ENCODE measurements at regions not wholly inside any gene's neighbourhood (a gene's known extent, or its start where the extent isn't known, plus 50 kb on each side); places are given as distances from the start of the nearest gene placed in this dataset.
A peak's percentile ranks its signal among the peaks of the same experiment; 100 is the strongest.

DNA sequence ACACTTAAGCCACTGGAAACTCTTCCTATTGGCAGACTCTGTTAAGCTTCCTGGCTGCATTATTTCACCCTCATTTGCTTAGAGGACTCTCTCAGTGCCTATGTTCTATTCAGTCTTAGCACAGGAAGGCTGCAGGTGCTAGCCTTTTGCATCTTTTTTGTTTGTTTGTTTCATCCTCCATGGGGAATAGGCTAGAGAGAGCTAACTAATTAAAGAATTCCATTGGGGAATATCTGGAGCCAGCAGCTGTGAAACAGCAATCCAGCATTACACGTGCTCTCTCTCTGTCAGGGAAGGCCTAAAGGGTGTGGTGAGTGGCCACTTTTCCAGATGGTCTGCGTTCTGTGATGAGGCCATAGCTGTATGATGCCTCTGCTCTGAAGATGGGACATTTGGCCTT, 633.6 kb downstream of the SPRY1 start:
- intact Hi-C loops (cut with DNase I), result no loop called here
- TF ChIP-seq, protein P1, sequence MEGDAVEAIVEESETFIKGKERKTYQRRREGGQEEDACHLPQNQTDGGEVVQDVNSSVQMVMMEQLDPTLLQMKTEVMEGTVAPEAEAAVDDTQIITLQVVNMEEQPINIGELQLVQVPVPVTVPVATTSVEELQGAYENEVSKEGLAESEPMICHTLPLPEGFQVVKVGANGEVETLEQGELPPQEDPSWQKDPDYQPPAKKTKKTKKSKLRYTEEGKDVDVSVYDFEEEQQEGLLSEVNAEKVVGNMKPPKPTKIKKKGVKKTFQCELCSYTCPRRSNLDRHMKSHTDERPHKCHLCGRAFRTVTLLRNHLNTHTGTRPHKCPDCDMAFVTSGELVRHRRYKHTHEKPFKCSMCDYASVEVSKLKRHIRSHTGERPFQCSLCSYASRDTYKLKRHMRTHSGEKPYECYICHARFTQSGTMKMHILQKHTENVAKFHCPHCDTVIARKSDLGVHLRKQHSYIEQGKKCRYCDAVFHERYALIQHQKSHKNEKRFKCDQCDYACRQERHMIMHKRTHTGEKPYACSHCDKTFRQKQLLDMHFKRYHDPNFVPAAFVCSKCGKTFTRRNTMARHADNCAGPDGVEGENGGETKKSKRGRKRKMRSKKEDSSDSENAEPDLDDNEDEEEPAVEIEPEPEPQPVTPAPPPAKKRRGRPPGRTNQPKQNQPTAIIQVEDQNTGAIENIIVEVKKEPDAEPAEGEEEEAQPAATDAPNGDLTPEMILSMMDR (IDR thresholded peaks at IDR 0.05), result no peak
- H3K36me3 ChIP-seq, result no peaks in the 10 kb centered on the region
- no peak overlapping the region for H3K4me3 ChIP-seq
- no peaks in the 10 kb centered on the region for H3K27me3 ChIP-seq
- H3K9me3 ChIP-seq, result no peaks in the 10 kb centered on the region
- peak overlapping the region; percentile 14 for H3K27ac ChIP-seq
- DNase-seq (no peak), ATAC-seq (peak; percentile 62)
- H3K4me1 ChIP-seq, result peaks cover 7% of the 10 kb centered on the region

DNA sequence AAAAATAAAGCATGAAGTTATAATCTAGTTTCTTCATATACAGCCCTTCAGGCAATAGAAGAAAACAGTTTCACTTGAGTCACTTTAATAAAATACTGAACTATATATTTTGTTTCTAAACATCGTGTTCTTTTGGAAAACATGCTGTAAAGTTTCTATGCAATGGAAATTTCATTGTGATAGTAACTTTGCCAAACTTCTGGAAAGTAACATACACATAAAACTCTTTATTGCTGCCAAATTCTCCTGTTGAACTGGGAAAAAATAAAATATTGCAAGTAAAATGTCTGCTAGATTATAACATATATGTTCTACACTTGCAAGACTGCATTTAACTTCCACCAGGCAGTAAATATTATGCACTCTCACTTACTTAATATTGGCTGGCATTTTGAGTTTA, 635.4 kb downstream of the SPRY1 start:
- Histone ChIP-seq H3K36me3 (no peaks in the 10 kb centered on the region), H3K27ac (no peak overlapping the region), H3K4me3 (no peak overlapping the region), H3K9me3 (no peaks in the 10 kb centered on the region), H3K27me3 (no peaks in the 10 kb centered on the region), H3K4me1 (peaks cover 7% of the 10 kb centered on the region)
- ATAC-seq (no peak), DNase-seq (no peak)
- TF ChIP-seq, protein P1 (IDR thresholded peaks at IDR 0.05), result no peak
- intact Hi-C loops (cut with DNase I), result no loop called here

DNA sequence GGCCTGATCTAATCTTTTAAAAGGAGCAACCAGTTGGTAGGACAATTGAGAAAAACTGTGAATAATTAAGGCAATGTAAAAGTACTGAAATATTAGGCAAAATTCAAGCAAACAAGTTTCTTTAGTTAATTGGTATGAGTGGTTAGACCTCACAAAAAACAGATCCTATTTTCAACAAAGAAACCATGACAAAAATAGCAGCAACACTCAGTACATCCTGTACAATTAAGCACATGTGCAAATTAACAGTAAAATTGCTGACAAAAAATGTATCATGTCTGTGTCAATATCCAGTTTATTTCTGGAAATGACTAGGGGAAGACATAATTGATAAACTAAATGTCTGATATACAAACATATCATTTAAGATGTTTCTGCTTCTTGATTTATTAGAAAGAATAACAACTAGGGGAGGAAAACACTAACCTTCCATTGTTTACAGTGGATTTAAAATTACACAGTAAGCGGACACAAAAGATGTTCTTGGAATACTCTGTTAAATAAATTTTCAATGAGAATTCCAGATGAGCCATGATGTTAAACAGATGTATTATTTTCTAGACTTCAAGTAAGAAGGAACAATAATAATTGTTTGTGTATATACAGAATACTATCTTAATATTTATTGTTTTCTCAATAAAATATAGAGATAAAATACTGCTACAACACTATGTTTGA, 638.9 kb downstream of the SPRY1 start:
- DNase-seq, result no peak
- Histone ChIP-seq H3K4me1 (peaks cover under 1% of the 10 kb centered on the region), H3K4me3 (no peak overlapping the region), H3K9me3 (no peaks in the 10 kb centered on the region), H3K36me3 (no peaks in the 10 kb centered on the region), H3K27ac (no peak overlapping the region), H3K27me3 (no peaks in the 10 kb centered on the region)
- intact Hi-C loops (cut with DNase I), result no loop called here
- TF ChIP-seq, protein P1 (IDR thresholded peaks at IDR 0.05), result no peak
- ATAC-seq, result no peak

- Histone ChIP-seq H3K4me3 (no peak overlapping the region), H3K27me3 (no peaks in the 10 kb centered on the region), H3K4me1 (no peaks in the 10 kb centered on the region), H3K9me3 (no peaks in the 10 kb centered on the region), H3K36me3 (no peaks in the 10 kb centered on the region), H3K27ac (no peak overlapping the region)
- ATAC-seq (no peak), DNase-seq (no peak)
- intact Hi-C loops (cut with DNase I), result no loop called here
- TF ChIP-seq, protein P1 (IDR thresholded peaks at IDR 0.05), result no peak
Measured at GRCh38 chr4:124037236-124037635, 640.6 kb downstream of the SPRY1 start.

GRCh38 chr4:124044330-124044729, 647.7 kb downstream of the SPRY1 start:
- Histone ChIP-seq H3K4me3 (no peak overlapping the region), H3K27me3 (no peaks in the 10 kb centered on the region), H3K4me1 (no peaks in the 10 kb centered on the region), H3K36me3 (no peaks in the 10 kb centered on the region), H3K27ac (no peak overlapping the region), H3K9me3 (no peaks in the 10 kb centered on the region)
- DNase-seq (no peak), ATAC-seq (no peak)
- intact Hi-C loops (cut with DNase I), result no loop called here
- TF ChIP-seq, protein P1 (IDR thresholded peaks at IDR 0.05), result no peak

DNA sequence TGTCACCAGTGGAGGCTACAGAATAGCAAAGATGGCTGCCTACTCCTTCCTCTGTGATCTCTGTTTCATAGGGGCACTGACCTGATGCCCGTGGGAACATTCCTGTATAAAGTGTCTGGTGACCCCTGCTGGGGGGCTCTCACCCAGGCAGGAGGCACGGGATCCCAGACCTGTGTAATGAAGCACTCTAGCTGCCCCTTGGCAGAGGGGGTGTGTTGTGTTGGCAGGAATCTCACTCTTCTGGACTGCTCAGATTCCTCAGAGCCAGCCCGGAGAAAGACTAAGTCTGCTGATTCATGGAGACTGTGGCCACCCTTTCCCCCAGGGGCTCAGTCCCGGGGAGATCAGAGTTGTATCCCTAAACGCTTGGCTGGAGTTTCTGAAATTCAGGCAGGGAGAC, 648.3 kb downstream of the SPRY1 start:
- H3K9me3 ChIP-seq, result no peaks in the 10 kb centered on the region
- H3K36me3 ChIP-seq, result no peaks in the 10 kb centered on the region
- intact Hi-C loops (cut with DNase I), result no loop called here
- TF ChIP-seq, protein P1 (IDR thresholded peaks at IDR 0.05), result no peak
- ATAC-seq, result no peak
- H3K27me3 ChIP-seq, result no peaks in the 10 kb centered on the region
- no peaks in the 10 kb centered on the region for H3K4me1 ChIP-seq
- DNase-seq, result no peak
- no peak overlapping the region for H3K4me3 ChIP-seq
- no peak overlapping the region for H3K27ac ChIP-seq
